ENCODE measurements at regions not wholly inside any gene's neighbourhood (a gene's known extent, or its start where the extent isn't known, plus 50 kb on each side); places are given as distances from the start of the nearest gene placed in this dataset.

- TF ChIP-seq CTCF (conservative IDR thresholded peaks at IDR 0.05; ENCODE audit: low read depth, low read length), result no peak
- no peak for TF ChIP-seq FOS (IDR thresholded peaks at IDR 0.05; ENCODE audit: low read depth, low read length)
- no peak for TF ChIP-seq RAD21 (IDR thresholded peaks at IDR 0.05; ENCODE audit: low read length)
- no peak for TF ChIP-seq RFX5 (IDR thresholded peaks at IDR 0.05; ENCODE audit: low read depth, low read length)
- TF ChIP-seq MAZ (IDR thresholded peaks at IDR 0.05; ENCODE audit: borderline replicate concordance, low read depth, low read length), result no peak
- no peak for TF ChIP-seq POLR2A (IDR thresholded peaks at IDR 0.05; ENCODE audit: low read depth, low read length)
- no peak for TF ChIP-seq MXI1 (IDR thresholded peaks at IDR 0.05; ENCODE audit: borderline replicate concordance, low read depth, low read length)
- TF ChIP-seq RCOR1 (IDR thresholded peaks at IDR 0.05; ENCODE audit: insufficient replicate concordance, low read length), result no peak
- TF ChIP-seq BHLHE40 (IDR thresholded peaks at IDR 0.05; ENCODE audit: low read depth, low read length), result no peak
- TF ChIP-seq CHD1 (IDR thresholded peaks at IDR 0.05; ENCODE audit: low read depth, low read length), result no peak
- no peak for TF ChIP-seq ELK1 (IDR thresholded peaks at IDR 0.05; ENCODE audit: borderline replicate concordance, low read depth, low read length)
- no peak for TF ChIP-seq USF2 (IDR thresholded peaks at IDR 0.05; ENCODE audit: low read depth, low read length)
- no peak for TF ChIP-seq SMC3 (IDR thresholded peaks at IDR 0.05; ENCODE audit: low read depth, low read length)
Observed at GRCh38 chr21:26708223-26708800, 135.2 kb upstream of the CYYR1 start.
